Bronchial epithelial cell (primary cell): ENCODE measurements at regions not wholly inside any gene's neighbourhood (a gene's known extent, or its start where the extent isn't known, plus 50 kb on each side); places are given as distances from the start of the nearest gene placed in this dataset.

Experiments used
- DNase-seq: peaks from one replicate; pipeline ENCODE4 v3.0.0-alpha.2; 2010; ENCODE audit warnings: low read depth
- FAIRE-seq: peaks from 2 replicates; lab custom pipeline; 2011; peaks lifted over from hg19 to GRCh38; lab: Jason Lieb, UNC
- H3K27me3 ChIP-seq: 2 replicates; pipeline ENCODE4 v1.5.1; 2011; ENCODE audit warnings: low read length; ENCODE audit not compliant: control insufficient read depth, insufficient read depth
- H3K36me3 ChIP-seq: 2 replicates; pipeline ENCODE4 v1.5.1; 2011; ENCODE audit warnings: low read length; ENCODE audit not compliant: control insufficient read depth, insufficient read depth
- H3K4me3 ChIP-seq: 2 replicates; pipeline ENCODE4 v1.5.1; 2011; ENCODE audit warnings: mild to moderate bottlenecking, low read depth, low read length, control low read depth
- CTCF ChIP-seq: IDR thresholded peaks from 2 replicates; pipeline ENCODE4 v1.5.1; 2011; ENCODE audit warnings: mild to moderate bottlenecking, moderate library complexity, low read length, control low read depth, inconsistent platforms; ENCODE audit not compliant: insufficient read depth, severe bottlenecking

GRCh38 chr10:113381981-113382509 is 170.8 kb upstream of the HABP2 start:
- no peak for TF ChIP-seq CTCF
- FAIRE-seq (no peak), DNase-seq (no peak)
- Histone ChIP-seq H3K4me3 (no peak overlapping the region), H3K36me3 (no peaks in the 10 kb centered on the region), H3K27me3 (no peaks in the 10 kb centered on the region)

- Histone ChIP-seq H3K27me3 (no peaks in the 10 kb centered on the region), H3K36me3 (no peaks in the 10 kb centered on the region), H3K4me3 (no peak overlapping the region)
- FAIRE-seq (no peak), DNase-seq (no peak)
- no peak for TF ChIP-seq CTCF
These were observed 170.2 kb upstream of the HABP2 start for GRCh38 chr10:113382691-113383090.

DNA sequence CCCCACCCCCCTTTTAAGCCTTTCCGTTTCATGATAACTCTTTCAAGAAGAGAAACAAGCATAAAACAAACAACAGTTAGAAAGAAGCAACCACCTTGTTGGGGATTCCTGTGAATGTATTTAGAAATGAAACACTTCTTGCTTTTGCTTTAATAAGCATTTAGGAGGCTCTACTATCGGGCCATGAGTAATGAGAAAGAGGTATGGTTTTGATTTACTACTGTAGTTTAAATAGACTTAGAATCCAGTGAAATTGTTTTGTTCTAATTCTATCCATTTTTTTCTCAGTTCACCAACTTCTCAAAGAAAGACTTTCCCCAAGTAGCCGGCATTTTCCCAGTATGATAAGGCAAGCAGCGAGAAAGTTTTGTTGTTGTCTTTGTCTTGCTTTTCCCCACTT is 168.7 kb upstream of the HABP2 start:
- Histone ChIP-seq H3K4me3 (no peak overlapping the region), H3K27me3 (no peaks in the 10 kb centered on the region), H3K36me3 (no peaks in the 10 kb centered on the region)
- no peak for TF ChIP-seq CTCF
- FAIRE-seq (no peak), DNase-seq (no peak)

DNA sequence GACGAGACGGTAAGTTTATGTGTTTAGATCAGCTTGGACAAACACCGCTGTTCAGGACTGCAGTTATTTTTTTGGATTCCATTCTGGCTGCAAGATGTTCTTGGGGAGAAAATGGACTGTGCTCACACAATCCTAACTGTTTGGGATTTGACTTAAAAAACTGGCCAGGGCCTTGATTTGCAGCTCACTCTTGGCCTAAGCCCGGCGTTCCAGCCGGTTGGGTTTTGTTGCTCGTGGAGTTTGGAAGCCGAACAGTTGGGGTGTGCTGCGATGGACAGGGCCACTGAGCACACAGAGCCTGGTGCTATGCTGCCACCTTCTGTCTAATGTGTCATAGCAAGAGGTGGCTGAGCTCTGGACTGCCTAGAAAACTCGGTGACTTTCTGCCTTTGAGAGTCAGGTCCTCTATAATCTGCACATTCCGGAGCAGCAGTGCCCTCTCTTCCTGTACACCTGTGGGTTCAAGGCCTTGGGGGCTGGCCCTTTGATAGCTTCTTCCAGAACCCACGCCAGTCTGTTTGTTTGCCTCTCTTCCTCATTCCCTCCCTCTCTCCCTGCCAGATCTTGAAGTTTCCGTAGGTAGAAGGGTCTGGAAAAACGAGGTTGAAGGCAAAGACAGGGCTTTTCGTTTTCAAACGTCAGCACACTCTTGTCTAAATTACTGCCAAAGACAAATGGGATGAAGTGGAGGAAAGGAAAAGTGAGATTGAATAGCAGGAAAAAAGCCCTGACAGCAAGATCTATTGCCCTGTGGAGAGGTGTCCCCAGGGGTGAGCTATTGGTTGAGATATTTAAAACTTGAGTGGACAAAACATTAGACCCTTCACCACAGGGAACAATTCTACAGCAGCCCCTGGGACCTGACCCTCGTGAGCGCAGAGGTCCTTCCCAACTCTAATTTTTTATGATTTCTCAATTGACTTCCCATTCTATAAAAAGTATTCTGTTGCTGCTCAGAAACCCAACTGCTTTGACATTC is 167.5 kb upstream of the HABP2 start:
- no peak for FAIRE-seq
- H3K27me3 ChIP-seq = peaks cover 3% of the 10 kb centered on the region
- no peaks in the 10 kb centered on the region for H3K36me3 ChIP-seq
- TF ChIP-seq CTCF = peak; percentile 95
- no peak overlapping the region for H3K4me3 ChIP-seq
- DNase-seq = peak; percentile 64

DNA sequence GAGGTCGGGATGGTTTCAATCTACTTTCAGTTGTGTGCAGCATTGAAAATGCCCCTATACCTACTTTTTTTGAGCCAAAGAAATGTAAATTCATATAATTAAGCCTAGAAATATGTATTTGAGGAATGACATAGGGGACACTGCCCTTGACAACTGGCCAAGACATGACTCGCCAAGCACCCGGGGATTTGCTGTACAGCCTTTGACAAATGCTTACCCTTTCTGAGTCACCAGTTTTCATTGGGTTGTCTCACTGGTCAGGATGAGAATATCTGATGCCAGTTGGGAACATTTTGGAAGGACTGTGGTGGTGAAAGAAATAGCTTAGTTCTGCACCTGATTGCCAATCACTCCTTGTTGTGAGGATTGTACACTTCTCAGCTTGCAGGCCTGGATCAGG is 166.8 kb upstream of the HABP2 start:
- DNase-seq = peak; percentile 56
- FAIRE-seq = no peak
- H3K27me3 ChIP-seq = peaks cover 4% of the 10 kb centered on the region
- TF ChIP-seq CTCF = no peak
- no peaks in the 10 kb centered on the region for H3K36me3 ChIP-seq
- H3K4me3 ChIP-seq = no peak overlapping the region
